Body of pancreas (tissue), 4 donors: ENCODE measurements at regions not wholly inside any gene's neighbourhood (a gene's known extent, or its start where the extent isn't known, plus 50 kb on each side); places are given as distances from the start of the nearest gene placed in this dataset.
A peak's percentile ranks its signal among the peaks of the same experiment; 100 is the strongest.

Source experiments
- ATAC-seq: fragments of 150-250 bp; one replicate; pipeline ENCODE4 v1.9.1; 2016
- DNase-seq, 4 donors: peaks; one replicate each; pipeline ENCODE4 v3.0.0-alpha.2; 2019
- H3K27ac ChIP-seq, 4 donors: fragments of 200-600 bp; sonication (generic); 1 replicate in 3 of 4; 2 replicates in 1 of 4; pipeline versions ENCODE4 v1.5.1 to v1.6.1; 2016 to 2019; ENCODE audit warnings: mild to moderate bottlenecking in 1 of 4, mixed read lengths in 1 of 4, moderate library complexity in 1 of 4
- H3K27me3 ChIP-seq, 2 donors: fragments of 200-600 bp; sonication (generic); one replicate each; pipeline ENCODE4 v1.6.0; 2016; ENCODE audit warnings: mild to moderate bottlenecking in 1 of 2
- H3K36me3 ChIP-seq, 2 donors: fragments of 200-600 bp; sonication (generic); replicated peaks in 1 of 2; 2 replicates each; pipeline ENCODE4 v1.5.1; 2016; ENCODE audit warnings: low read depth in 2 of 2; ENCODE audit not compliant: insufficient read depth in 1 of 2
- H3K4me1 ChIP-seq: fragments of 200-600 bp; sonication (generic); one replicate; pipeline ENCODE4 v1.6.0; 2016
- H3K4me3 ChIP-seq, 2 donors: fragments of 200-600 bp; sonication (generic); 1 replicate in 1 of 2; 2 replicates in 1 of 2; pipeline ENCODE4 v1.5.1; 2016 to 2019
- H3K9me3 ChIP-seq, 3 donors: fragments of 200-600 bp; sonication (generic); 1 replicate in 2 of 3; 2 replicates in 1 of 3; pipeline ENCODE4 v1.5.1; 2016
- CTCF ChIP-seq, 7 experiments: fragments of 450-650 bp in 4 of 7; fragments of 200-600 bp in 3 of 7; sonication (generic) in 3 of 7; IDR thresholded peaks; one replicate each; pipeline ENCODE4 v1.5.1; 2016 to 2019; ENCODE audit warnings: antibody characterized with exemption in 7 of 7
- POLR2A ChIP-seq, 3 donors: fragments of 450-650 bp; IDR thresholded peaks; one replicate each; pipeline ENCODE4 v1.6.1; 2016; ENCODE audit warnings: antibody characterized with exemption in 3 of 3, mild to moderate bottlenecking in 2 of 3
- WGBS, 2 donors: methylation state at CpG; one replicate each; pipeline ENCODE4 v1.1.5; 2017; 5-methylcytosine and 5-hydroxymethylcytosine counted together
- intact Hi-C: fragments of 100-400 bp; cut with DNase I; formaldehyde crosslinking; loops from one replicate; pipeline ENCODE4 v1.15.1; 2023

DNA sequence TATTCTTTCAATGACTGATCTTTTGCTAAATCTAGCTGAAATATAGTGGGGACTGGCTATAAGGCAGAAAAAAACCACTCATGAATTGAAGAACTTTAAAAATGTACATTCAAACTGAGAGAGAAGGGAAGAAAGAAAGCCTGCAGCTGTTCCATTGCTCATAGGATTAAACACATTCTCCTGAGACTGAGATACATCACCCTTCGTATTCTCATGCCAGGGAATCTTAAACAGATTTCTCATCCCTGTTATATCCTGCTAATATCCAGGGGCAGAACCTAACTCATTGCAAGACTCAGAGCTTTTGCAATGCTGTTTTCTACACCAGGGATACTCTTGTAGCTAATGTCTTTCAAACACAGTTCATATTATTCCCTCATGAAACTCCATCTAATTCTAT lies 67.2 kb upstream of the ACSS3 start:
- no peak for ATAC-seq

DNA sequence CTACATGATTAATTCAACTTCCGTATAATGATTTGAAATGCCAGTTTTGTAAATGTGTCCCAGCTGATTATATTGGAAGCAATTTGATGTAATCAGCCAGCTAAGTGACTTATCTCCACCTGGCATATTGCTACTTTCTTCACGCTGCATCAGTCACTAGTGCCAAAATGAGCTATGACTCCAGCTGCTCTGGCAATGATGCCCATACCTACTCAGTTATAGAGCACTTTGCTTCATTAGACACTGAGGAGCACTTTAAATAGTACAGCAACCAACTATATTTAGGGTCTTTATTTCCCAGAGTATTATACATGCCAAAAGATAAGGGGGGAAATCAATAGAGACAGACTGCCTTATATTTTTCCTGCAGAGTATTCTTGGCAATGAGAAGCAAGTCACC lies 67.9 kb upstream of the LIN7A start:
- Histone ChIP-seq H3K4me1 (no peaks in the 10 kb centered on the region), H3K27ac (no peak overlapping the region), H3K27me3 (no peaks in the 10 kb centered on the region), H3K36me3 (no peaks in the 10 kb centered on the region), H3K4me3 (no peak overlapping the region), H3K9me3 (no peaks in the 10 kb centered on the region)
- ATAC-seq: no peak
- intact Hi-C loops: no loop called here
- no peak for DNase-seq
- 21 to 30% methylated on average over 2 of the region's 2 CpGs for WGBS, 2 donors
- TF ChIP-seq POLR2A (IDR thresholded peaks at IDR 0.05) (no peak), CTCF (IDR thresholded peaks at IDR 0.05) (no peak)

More for the DNA sequence above, 67.2 kb upstream of the ACSS3 start:
- DNase-seq: no peak
- no peaks in the 10 kb centered on the region for H3K4me1 ChIP-seq
- 60 to 65% methylated on average over 1 of the region's 1 CpG for WGBS, 2 donors
- no peak overlapping the region for H3K4me3 ChIP-seq
- H3K36me3 ChIP-seq: no peaks in the 10 kb centered on the region
- H3K9me3 ChIP-seq: no peaks in the 10 kb centered on the region
- TF ChIP-seq POLR2A (IDR thresholded peaks at IDR 0.05) (no peak), CTCF (IDR thresholded peaks at IDR 0.05) (no peak)
- no peak overlapping the region for H3K27ac ChIP-seq
- no peaks in the 10 kb centered on the region for H3K27me3 ChIP-seq
- intact Hi-C loops: no loop called here

- TF ChIP-seq CTCF (IDR thresholded peaks at IDR 0.05) (no peak), POLR2A (IDR thresholded peaks at IDR 0.05) (no peak)
- intact Hi-C loops: no loop called here
- no peak for DNase-seq
- Histone ChIP-seq H3K27me3 (no peaks in the 10 kb centered on the region), H3K27ac (no peak overlapping the region), H3K9me3 (no peaks in the 10 kb centered on the region), H3K4me1 (no peaks in the 10 kb centered on the region), H3K4me3 (no peak overlapping the region), H3K36me3 (no peaks in the 10 kb centered on the region)
- no peak for ATAC-seq
These were observed 63.1 kb upstream of the LIN7A start for GRCh38 chr12:81000831-81001230.

DNA sequence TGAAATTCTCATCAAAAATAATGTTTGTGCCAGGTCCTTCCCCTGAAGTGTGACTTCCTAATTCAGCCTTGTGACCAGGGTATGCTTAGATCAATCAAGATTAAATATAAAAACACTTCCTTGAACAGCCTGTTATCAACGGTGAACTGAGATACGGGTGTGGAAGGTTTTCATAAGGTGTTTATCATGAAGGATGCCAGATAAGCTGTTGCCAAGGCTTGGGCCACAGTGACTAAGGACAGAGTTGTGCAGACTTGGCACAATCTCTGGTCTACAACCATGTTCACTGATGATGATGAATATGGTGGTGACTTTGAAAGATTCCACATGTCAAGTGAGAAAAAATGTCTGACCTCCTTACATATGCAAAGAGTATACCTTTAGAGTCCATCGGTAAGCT lies 51.3 kb upstream of the LIN7A start:
- H3K36me3 ChIP-seq: no peaks in the 10 kb centered on the region
- no peaks in the 10 kb centered on the region for H3K9me3 ChIP-seq
- DNase-seq (peak in 3 of 4 donors; percentile 11 to 34 (median 17)), ATAC-seq (peak; percentile 83)
- no peak for TF ChIP-seq CTCF (IDR thresholded peaks at IDR 0.05)
- no peak for TF ChIP-seq POLR2A (IDR thresholded peaks at IDR 0.05)
- intact Hi-C loops: no loop called here
- no peak overlapping the region for H3K4me3 ChIP-seq
- no peak overlapping the region for H3K27ac ChIP-seq
- H3K4me1 ChIP-seq: peaks cover 8% of the 10 kb centered on the region
- 27 to 28% methylated on average over 3 of the region's 3 CpGs for whole genome bisulfite sequencing, 2 donors
- no peaks in the 10 kb centered on the region for H3K27me3 ChIP-seq
